ENCODE measurements at regions not wholly inside any gene's neighbourhood (a gene's known extent, or its start where the extent isn't known, plus 50 kb on each side); places are given as distances from the start of the nearest gene placed in this dataset.

DNA sequence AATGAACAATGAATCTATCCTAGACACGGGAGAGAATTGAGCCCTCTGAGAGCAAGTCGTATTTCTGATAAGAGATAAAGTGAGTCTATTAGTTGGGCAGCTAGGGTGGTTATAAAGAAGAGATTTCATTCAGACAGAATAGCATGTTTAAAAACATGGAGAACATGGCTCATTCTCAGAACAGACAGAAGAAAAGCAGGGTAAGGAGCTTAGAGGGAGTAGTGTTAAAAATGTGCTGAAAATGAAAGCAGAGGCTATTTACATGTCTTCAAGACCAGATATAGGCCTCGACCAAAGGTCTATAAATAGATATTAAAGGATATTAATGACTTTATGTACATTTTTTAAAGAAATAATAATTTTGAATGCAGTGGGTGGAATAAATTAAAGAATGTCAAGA is 149.5 kb downstream of the SLITRK1 start:
- Histone ChIP-seq H3K4me1 (ENCODE audit: insufficient read depth, low read length) (no peaks in the 10 kb centered on the region), H3K79me2 (ENCODE audit: low read length) (no peaks in the 10 kb centered on the region), H3K27me3 (ENCODE audit: low read length) (no peaks in the 10 kb centered on the region), H3K4me2 (ENCODE audit: low read length) (no peak overlapping the region), H3K9me3 (ENCODE audit: low read length) (no peaks in the 10 kb centered on the region), H3K36me3 (ENCODE audit: low read depth, low read length) (no peaks in the 10 kb centered on the region), H3F3A (ENCODE audit: low read length, unreplicated experiment) (no peaks in the 10 kb centered on the region), H2AFZ (ENCODE audit: low read length) (no peak overlapping the region), H3K27ac (ENCODE audit: low read length) (no peak overlapping the region), H3K9me2 (replicated peaks; ENCODE audit: low read length) (no peaks in the 10 kb centered on the region), H3K9ac (ENCODE audit: low read length) (no peak overlapping the region), H3K4me3 (ENCODE audit: low read length) (no peak overlapping the region), H4K20me1 (ENCODE audit: low read length) (no peaks in the 10 kb centered on the region)
- TF ChIP-seq EZH2 (IDR thresholded peaks at IDR 0.05; ENCODE audit: low read length, unreplicated experiment), result no peak
- TF ChIP-seq, protein P1, sequence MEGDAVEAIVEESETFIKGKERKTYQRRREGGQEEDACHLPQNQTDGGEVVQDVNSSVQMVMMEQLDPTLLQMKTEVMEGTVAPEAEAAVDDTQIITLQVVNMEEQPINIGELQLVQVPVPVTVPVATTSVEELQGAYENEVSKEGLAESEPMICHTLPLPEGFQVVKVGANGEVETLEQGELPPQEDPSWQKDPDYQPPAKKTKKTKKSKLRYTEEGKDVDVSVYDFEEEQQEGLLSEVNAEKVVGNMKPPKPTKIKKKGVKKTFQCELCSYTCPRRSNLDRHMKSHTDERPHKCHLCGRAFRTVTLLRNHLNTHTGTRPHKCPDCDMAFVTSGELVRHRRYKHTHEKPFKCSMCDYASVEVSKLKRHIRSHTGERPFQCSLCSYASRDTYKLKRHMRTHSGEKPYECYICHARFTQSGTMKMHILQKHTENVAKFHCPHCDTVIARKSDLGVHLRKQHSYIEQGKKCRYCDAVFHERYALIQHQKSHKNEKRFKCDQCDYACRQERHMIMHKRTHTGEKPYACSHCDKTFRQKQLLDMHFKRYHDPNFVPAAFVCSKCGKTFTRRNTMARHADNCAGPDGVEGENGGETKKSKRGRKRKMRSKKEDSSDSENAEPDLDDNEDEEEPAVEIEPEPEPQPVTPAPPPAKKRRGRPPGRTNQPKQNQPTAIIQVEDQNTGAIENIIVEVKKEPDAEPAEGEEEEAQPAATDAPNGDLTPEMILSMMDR (conservative IDR thresholded peaks at IDR 0.05; ENCODE audit: low read depth, low read length), result no peak
- no peak for TF ChIP-seq EZH2phosphoT487 (IDR thresholded peaks at IDR 0.05; ENCODE audit: borderline replicate concordance, low read length)
- DNase-seq, result no peak
- BruUV-seq (replicated peaks), result no TSS peak
- intact Hi-C loops (cut with micrococcal nuclease), result no loop called here
- ChIA-PET CTCF (no interaction called here), POLR2A (ENCODE audit: unreplicated experiment) (no interaction called here)
- ATAC-seq, result no peak

DNA sequence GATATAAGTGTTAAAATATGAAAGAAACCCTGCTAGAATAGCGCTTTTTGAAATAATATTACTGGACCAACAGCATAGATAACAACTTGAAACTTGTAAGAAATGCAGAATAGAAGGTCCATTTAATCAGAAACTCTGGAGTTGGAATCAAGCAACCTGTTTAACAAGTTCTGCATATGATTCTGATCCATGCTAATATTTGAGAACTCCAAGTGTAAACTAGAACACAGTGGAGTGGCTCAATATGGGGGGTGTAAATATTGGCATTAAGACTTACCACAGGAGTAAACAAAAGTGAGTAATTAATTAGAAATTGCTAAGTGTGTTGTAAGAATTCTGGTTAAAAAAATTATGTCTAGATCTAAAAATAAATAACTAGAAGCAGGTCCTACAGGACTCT is 151.2 kb downstream of the SLITRK1 start:
- H3F3A ChIP-seq (ENCODE audit: low read length, unreplicated experiment), result no peaks in the 10 kb centered on the region
- no peaks in the 10 kb centered on the region for H3K79me2 ChIP-seq (ENCODE audit: low read length)
- ATAC-seq, result no peak; the same call in 1 of the 2 replicates
- TF ChIP-seq, protein P1 (conservative IDR thresholded peaks at IDR 0.05; ENCODE audit: low read depth, low read length), result no peak
- TF ChIP-seq EZH2 (IDR thresholded peaks at IDR 0.05; ENCODE audit: low read length, unreplicated experiment) (no peak), EZH2phosphoT487 (IDR thresholded peaks at IDR 0.05; ENCODE audit: borderline replicate concordance, low read length) (no peak)
- H3K27ac ChIP-seq (ENCODE audit: low read length), result no peak overlapping the region
- H3K9me3 ChIP-seq (ENCODE audit: low read length), result no peaks in the 10 kb centered on the region
- H3K4me3 ChIP-seq (ENCODE audit: low read length), result no peak overlapping the region
- H3K9ac ChIP-seq (ENCODE audit: low read length), result no peak overlapping the region
- H2AFZ ChIP-seq (ENCODE audit: low read length), result no peak overlapping the region
- H3K4me1 ChIP-seq (ENCODE audit: insufficient read depth, low read length), result no peaks in the 10 kb centered on the region
- intact Hi-C loops (cut with micrococcal nuclease), result no loop called here
- H3K36me3 ChIP-seq (ENCODE audit: low read depth, low read length), result no peaks in the 10 kb centered on the region
- H3K9me2 ChIP-seq (replicated peaks; ENCODE audit: low read length), result no peaks in the 10 kb centered on the region
- ChIA-PET CTCF (no interaction called here), POLR2A (ENCODE audit: unreplicated experiment) (interaction anchor here (0.7 kb wide), 1 partner anchor 465 kb away, joined by 3 read pairs; no protein-coding TSS in a partner anchor)
- peak; percentile 8 for DNase-seq
- no peaks in the 10 kb centered on the region for H3K27me3 ChIP-seq (ENCODE audit: low read length)
- no peaks in the 10 kb centered on the region for H4K20me1 ChIP-seq (ENCODE audit: low read length)
- H3K4me2 ChIP-seq (ENCODE audit: low read length), result no peak overlapping the region
- BruUV-seq (replicated peaks), result no TSS peak

DNA sequence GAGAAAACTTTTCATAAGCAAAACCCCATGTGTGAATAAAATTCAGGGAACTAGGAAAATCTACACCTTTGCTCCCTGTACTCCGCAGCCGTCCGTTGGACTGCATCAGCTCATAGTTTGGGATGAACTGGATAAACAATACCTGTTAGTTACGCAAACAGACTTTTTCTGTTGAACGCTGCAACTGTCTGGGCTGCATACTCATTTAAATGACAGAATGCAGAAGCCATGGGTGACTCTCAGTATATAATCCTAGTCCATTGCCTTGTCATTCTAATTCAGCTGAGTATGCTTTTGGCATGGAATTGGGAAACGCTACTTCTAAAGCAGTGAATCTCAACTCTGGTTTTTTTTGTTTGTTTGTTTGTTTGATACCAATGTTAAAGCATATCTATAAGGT is 151.6 kb downstream of the SLITRK1 start:
- ChIA-PET CTCF (no interaction called here), POLR2A (ENCODE audit: unreplicated experiment) (no interaction called here)
- no TSS peak for BruUV-seq (replicated peaks)
- Histone ChIP-seq H3K9me3 (ENCODE audit: low read length) (no peaks in the 10 kb centered on the region), H3K79me2 (ENCODE audit: low read length) (no peaks in the 10 kb centered on the region), H2AFZ (ENCODE audit: low read length) (no peak overlapping the region), H3K27ac (ENCODE audit: low read length) (no peak overlapping the region), H3F3A (ENCODE audit: low read length, unreplicated experiment) (no peaks in the 10 kb centered on the region), H3K27me3 (ENCODE audit: low read length) (no peaks in the 10 kb centered on the region), H4K20me1 (ENCODE audit: low read length) (no peaks in the 10 kb centered on the region), H3K4me1 (ENCODE audit: insufficient read depth, low read length) (no peaks in the 10 kb centered on the region), H3K36me3 (ENCODE audit: low read depth, low read length) (no peaks in the 10 kb centered on the region), H3K4me3 (ENCODE audit: low read length) (no peak overlapping the region), H3K4me2 (ENCODE audit: low read length) (no peak overlapping the region), H3K9me2 (replicated peaks; ENCODE audit: low read length) (no peaks in the 10 kb centered on the region), H3K9ac (ENCODE audit: low read length) (no peak overlapping the region)
- no peak for ATAC-seq
- intact Hi-C loops (cut with micrococcal nuclease), result no loop called here
- DNase-seq, result no peak
- TF ChIP-seq EZH2phosphoT487 (IDR thresholded peaks at IDR 0.05; ENCODE audit: borderline replicate concordance, low read length) (no peak), EZH2 (IDR thresholded peaks at IDR 0.05; ENCODE audit: low read length, unreplicated experiment) (no peak)
- TF ChIP-seq, protein P1 (conservative IDR thresholded peaks at IDR 0.05; ENCODE audit: low read depth, low read length), result no peak
